ENCODE measurements at regions not wholly inside any gene's neighbourhood (a gene's known extent, or its start where the extent isn't known, plus 50 kb on each side); places are given as distances from the start of the nearest gene placed in this dataset.
A peak's percentile ranks its signal among the peaks of the same experiment; 100 is the strongest.

- Histone ChIP-seq H4K20me1 (ENCODE audit: insufficient read depth) (no peaks in the 10 kb centered on the region), H3K27me3 (ENCODE audit: insufficient read depth, low read depth, low read length) (no peaks in the 10 kb centered on the region), H3K4me3 (ENCODE audit: low read length) (no peak overlapping the region), H2AFZ (ENCODE audit: low read depth, low read length) (no peak overlapping the region), H3K9me3 (ENCODE audit: low read length) (no peaks in the 10 kb centered on the region), H3K9ac (ENCODE audit: low read length) (no peak overlapping the region), H3K9me2 (ENCODE audit: insufficient read depth, low read length) (no peaks in the 10 kb centered on the region), H3F3A (ENCODE audit: insufficient read depth, low read length, poor library complexity, severe bottlenecking) (no peaks in the 10 kb centered on the region), H3K4me2 (ENCODE audit: low read length) (no peak overlapping the region), H3K79me2 (replicated peaks; ENCODE audit: insufficient read depth, low read length) (no peaks in the 10 kb centered on the region), H3K27ac (ENCODE audit: low read length) (no peak overlapping the region), H3K36me3 (ENCODE audit: insufficient read depth, low read length) (no peaks in the 10 kb centered on the region)
- TF ChIP-seq MXI1 (conservative IDR thresholded peaks at IDR 0.05; ENCODE audit: poor library complexity, severe bottlenecking) = no peak
- TF ChIP-seq CTCF (IDR thresholded peaks at IDR 0.05; ENCODE audit: poor library complexity, severe bottlenecking) = peak; percentile 90
- TF ChIP-seq EZH2 (IDR thresholded peaks at IDR 0.05; ENCODE audit: borderline replicate concordance, insufficient read depth, low read length, poor library complexity, severe bottlenecking) = no peak
- TF ChIP-seq TAF1 (IDR thresholded peaks at IDR 0.05; ENCODE audit: low read depth) = no peak
- TF ChIP-seq RAD21 (conservative IDR thresholded peaks at IDR 0.05) = peak; percentile 92
- no peak for TF ChIP-seq POLR2AphosphoS5 (IDR thresholded peaks at IDR 0.05)
- TF ChIP-seq EP300 (conservative IDR thresholded peaks at IDR 0.05; ENCODE audit: poor library complexity, severe bottlenecking) = no peak
- peak; percentile 92 for TF ChIP-seq SMC3 (conservative IDR thresholded peaks at IDR 0.05; ENCODE audit: poor library complexity)
- TF ChIP-seq REST (IDR thresholded peaks at IDR 0.05; ENCODE audit: borderline replicate concordance) = no peak
Measured at GRCh38 chr10:58952747-58953466, 223.5 kb upstream of the PHYHIPL start.

GRCh38 chr10:58954178-58954577 is 222.3 kb upstream of the PHYHIPL start:
- H3K36me3 ChIP-seq (ENCODE audit: insufficient read depth, low read length) = no peaks in the 10 kb centered on the region
- H3K9me3 ChIP-seq (ENCODE audit: low read length) = no peaks in the 10 kb centered on the region
- H3F3A ChIP-seq (ENCODE audit: insufficient read depth, low read length, poor library complexity, severe bottlenecking) = no peaks in the 10 kb centered on the region
- H2AFZ ChIP-seq (ENCODE audit: low read depth, low read length) = no peak overlapping the region
- H3K9me2 ChIP-seq (ENCODE audit: insufficient read depth, low read length) = no peaks in the 10 kb centered on the region
- H3K27ac ChIP-seq (ENCODE audit: low read length) = no peak overlapping the region
- no peaks in the 10 kb centered on the region for H4K20me1 ChIP-seq (ENCODE audit: insufficient read depth)
- no peak for TF ChIP-seq POLR2AphosphoS5 (IDR thresholded peaks at IDR 0.05)
- no peak for TF ChIP-seq EZH2 (IDR thresholded peaks at IDR 0.05; ENCODE audit: borderline replicate concordance, insufficient read depth, low read length, poor library complexity, severe bottlenecking)
- no peak for TF ChIP-seq REST (IDR thresholded peaks at IDR 0.05; ENCODE audit: borderline replicate concordance)
- TF ChIP-seq EP300 (conservative IDR thresholded peaks at IDR 0.05; ENCODE audit: poor library complexity, severe bottlenecking) = no peak
- no peak for TF ChIP-seq SMC3 (conservative IDR thresholded peaks at IDR 0.05; ENCODE audit: poor library complexity)
- TF ChIP-seq CTCF (IDR thresholded peaks at IDR 0.05; ENCODE audit: poor library complexity, severe bottlenecking) = no peak
- no peak for TF ChIP-seq TAF1 (IDR thresholded peaks at IDR 0.05; ENCODE audit: low read depth)
- no peak for TF ChIP-seq MXI1 (conservative IDR thresholded peaks at IDR 0.05; ENCODE audit: poor library complexity, severe bottlenecking)
- no peak for TF ChIP-seq RAD21 (conservative IDR thresholded peaks at IDR 0.05)
- no peaks in the 10 kb centered on the region for H3K79me2 ChIP-seq (replicated peaks; ENCODE audit: insufficient read depth, low read length)
- no peaks in the 10 kb centered on the region for H3K27me3 ChIP-seq (ENCODE audit: insufficient read depth, low read depth, low read length)
- no peak overlapping the region for H3K4me2 ChIP-seq (ENCODE audit: low read length)
- H3K9ac ChIP-seq (ENCODE audit: low read length) = no peak overlapping the region
- no peak overlapping the region for H3K4me3 ChIP-seq (ENCODE audit: low read length)
